ENCODE measurements at regions not wholly inside any gene's neighbourhood (a gene's known extent, or its start where the extent isn't known, plus 50 kb on each side); places are given as distances from the start of the nearest gene placed in this dataset.

DNA sequence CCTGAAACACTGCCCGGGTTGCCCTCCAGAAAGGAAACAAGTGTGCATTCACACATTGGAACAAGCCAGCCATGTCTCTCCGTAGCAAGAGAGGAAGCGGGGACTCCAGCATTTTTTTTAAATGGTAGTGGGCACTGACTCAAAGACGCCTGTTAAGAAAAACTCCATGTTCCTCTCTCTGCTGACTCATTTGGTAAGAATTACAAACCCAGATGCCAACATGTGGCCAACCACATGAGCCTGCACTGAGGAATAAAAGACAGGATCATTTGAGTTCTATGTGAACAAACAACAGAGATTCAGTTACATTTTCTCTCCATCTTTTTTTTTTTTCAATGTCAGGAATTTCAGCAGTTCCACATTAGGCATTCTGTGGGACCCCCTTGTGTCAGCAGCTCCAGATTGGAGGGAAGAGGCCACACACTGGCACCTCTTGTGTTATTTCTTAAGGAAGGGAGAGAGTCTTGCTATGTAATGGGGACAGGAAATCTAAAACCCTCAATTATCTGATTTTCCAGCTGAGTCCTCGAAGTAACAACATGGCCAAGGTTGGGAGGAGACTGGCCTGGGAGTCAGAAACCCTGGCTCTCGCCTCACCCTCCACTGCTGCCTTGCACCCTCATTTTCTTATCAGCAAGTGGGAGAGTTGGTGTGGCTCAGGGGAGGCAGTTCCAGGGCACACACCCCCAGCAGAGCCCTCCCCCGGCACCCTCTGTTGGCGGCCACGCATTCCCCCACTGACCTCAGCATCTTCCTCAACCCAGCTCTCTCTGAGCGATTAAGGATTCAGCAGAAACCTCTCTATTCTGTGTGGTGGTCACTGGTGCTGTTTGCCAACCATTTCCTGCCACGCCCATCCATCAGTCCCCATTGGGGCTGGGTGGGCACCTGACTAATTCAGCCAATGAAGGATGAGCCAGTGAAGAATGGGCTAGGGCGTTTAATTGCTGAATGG, 173.0 kb downstream of the FOXL1 start:
- H3K4me2 ChIP-seq (ENCODE audit: insufficient read depth, low read length, poor library complexity, severe bottlenecking): no peak overlapping the region
- H2AK5ac ChIP-seq (ENCODE audit: low read depth, low read length): peak overlapping the region; percentile 54
- no peak overlapping the region for H2BK15ac ChIP-seq (ENCODE audit: low read length)
- H3K79me1 ChIP-seq (ENCODE audit: low read depth, low read length): no peaks in the 10 kb centered on the region
- H3K18ac ChIP-seq (ENCODE audit: low read length): no peak overlapping the region
- H3K9me3 ChIP-seq (replicated peaks in 1 of 2; ENCODE audit: control insufficient read depth in 2 of 2, insufficient read depth in 1 of 2, low read depth in 1 of 2, low read length in 2 of 2): no peaks in the 10 kb centered on the region
- H4K91ac ChIP-seq (ENCODE audit: low read depth, low read length, poor library complexity): no peak overlapping the region
- H3K23ac ChIP-seq (ENCODE audit: low read depth, low read length, poor library complexity): no peak overlapping the region
- peak overlapping the region; percentile 18 for H2BK12ac ChIP-seq (ENCODE audit: low read length)
- H4K8ac ChIP-seq (ENCODE audit: low read depth, low read length): no peak overlapping the region
- no peak overlapping the region for H3K27ac ChIP-seq (replicated peaks; ENCODE audit: low read length)
- H3K4me3 ChIP-seq (ENCODE audit: low read length in 2 of 2): no peak overlapping the region
- no CpG with 5 or more reads among the region's 12 CpGs for WGBS, 2 donors (ENCODE audit: extremely low coverage in 2 of 2, insufficient read length in 2 of 2, insufficient replicate concordance in 1 of 2)
- H3K4me1 ChIP-seq (ENCODE audit: control insufficient read depth in 2 of 2, insufficient read depth in 1 of 2, low read depth in 1 of 2, low read length in 2 of 2): peaks cover 0 to 4% of the 10 kb centered on the region in 2 donors
- no peaks in the 10 kb centered on the region for H3K36me3 ChIP-seq (replicated peaks in 1 of 2; ENCODE audit: control insufficient read depth in 2 of 2, insufficient read depth in 2 of 2, low read length in 2 of 2)
- peak overlapping the region; percentile 32 for H3K14ac ChIP-seq (ENCODE audit: low read length)
- no peak overlapping the region for H2BK120ac ChIP-seq (ENCODE audit: low read depth, low read length)
- no peak for DNase-seq (ENCODE audit: low spot score)
- no peak overlapping the region for H2BK5ac ChIP-seq (ENCODE audit: low read length)
- H3K27me3 ChIP-seq (ENCODE audit: control insufficient read depth in 3 of 3, insufficient read depth in 3 of 3, low read depth in 1 of 3, low read length in 3 of 3): no peaks in the 10 kb centered on the region
- no peak overlapping the region for H3K4ac ChIP-seq (ENCODE audit: low read length)
- no peak overlapping the region for H2AFZ ChIP-seq (ENCODE audit: low read length)
- no peak overlapping the region for H3K9ac ChIP-seq (ENCODE audit: low read depth, low read length, poor library complexity)

DNA sequence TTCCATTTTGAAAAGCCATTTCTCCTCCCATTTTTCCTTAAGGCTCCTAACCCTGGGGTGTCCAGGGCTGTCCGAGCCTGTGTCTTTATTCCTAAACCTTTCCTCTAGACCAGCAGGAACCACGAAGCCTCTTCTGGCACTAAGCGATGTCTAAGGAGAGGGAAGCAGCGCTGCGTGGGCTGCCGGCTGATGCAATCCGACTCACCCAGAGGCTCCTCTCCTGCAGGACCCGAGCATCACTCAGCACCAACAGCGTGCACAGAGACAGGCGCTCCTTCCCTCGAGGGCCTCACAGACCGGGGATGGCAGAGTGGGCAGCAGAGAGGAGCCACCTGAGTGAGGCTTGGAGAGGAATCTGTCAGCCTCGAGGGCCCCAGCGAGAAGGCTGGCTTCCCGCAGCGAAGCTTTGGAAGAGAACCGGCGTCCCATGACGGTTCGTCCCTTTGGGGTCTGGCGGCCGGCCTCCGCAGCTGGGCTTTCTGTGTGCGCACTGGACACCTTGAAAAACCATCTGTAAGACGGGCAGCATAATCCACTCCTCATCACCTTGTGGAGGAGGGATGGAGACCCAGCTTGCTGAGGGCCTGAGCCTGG, 174.3 kb downstream of the FOXL1 start:
- H3K18ac ChIP-seq (ENCODE audit: low read length): peak overlapping the region; percentile 53

DNA sequence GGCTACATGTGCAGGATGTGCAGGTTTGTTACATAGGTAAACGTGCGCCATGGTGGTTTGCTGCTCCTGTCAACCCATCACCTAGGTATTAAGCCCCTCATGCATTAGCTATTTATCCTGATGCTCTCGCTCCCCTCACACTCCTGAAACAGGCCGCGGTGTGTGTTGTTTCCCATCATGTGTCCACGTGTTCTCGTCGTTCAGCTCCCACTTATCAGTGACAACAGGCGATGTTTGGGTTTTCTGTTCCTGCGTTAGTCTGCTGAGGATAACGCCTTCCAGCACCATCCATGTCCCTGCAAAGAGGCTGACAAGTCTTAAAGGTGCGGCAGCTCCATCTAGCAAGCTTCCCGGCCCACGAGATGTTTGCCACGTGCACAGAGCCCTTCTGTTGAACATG, 175.1 kb downstream of the FOXL1 start:
- no peak overlapping the region for H4K91ac ChIP-seq (ENCODE audit: low read depth, low read length, poor library complexity)
- WGBS, 2 donors (ENCODE audit: extremely low coverage in 2 of 2, insufficient read length in 2 of 2, insufficient replicate concordance in 1 of 2): no CpG with 5 or more reads among the region's 15 CpGs
- H3K79me1 ChIP-seq (ENCODE audit: low read depth, low read length): no peaks in the 10 kb centered on the region
- no peak overlapping the region for H3K4me3 ChIP-seq (ENCODE audit: low read length in 2 of 2)
- no peak overlapping the region for H2AFZ ChIP-seq (ENCODE audit: low read length)
- peak overlapping the region; percentile 49 for H2BK5ac ChIP-seq (ENCODE audit: low read length)
- no peak overlapping the region for H3K9ac ChIP-seq (ENCODE audit: low read depth, low read length, poor library complexity)
- no peak overlapping the region for H3K23ac ChIP-seq (ENCODE audit: low read depth, low read length, poor library complexity)
- H3K27ac ChIP-seq (replicated peaks; ENCODE audit: low read length): no peak overlapping the region
- no peak overlapping the region for H3K14ac ChIP-seq (ENCODE audit: low read length)
- no peak overlapping the region for H2BK12ac ChIP-seq (ENCODE audit: low read length)
- H2BK15ac ChIP-seq (ENCODE audit: low read length): no peak overlapping the region
- no peaks in the 10 kb centered on the region for H3K36me3 ChIP-seq (replicated peaks in 1 of 2; ENCODE audit: control insufficient read depth in 2 of 2, insufficient read depth in 2 of 2, low read length in 2 of 2)
- peaks cover 0 to 9% of the 10 kb centered on the region in 2 donors for H3K4me1 ChIP-seq (ENCODE audit: control insufficient read depth in 2 of 2, insufficient read depth in 1 of 2, low read depth in 1 of 2, low read length in 2 of 2)
- peak overlapping the region; percentile 32 for H2AK5ac ChIP-seq (ENCODE audit: low read depth, low read length)
- no peak overlapping the region for H2BK120ac ChIP-seq (ENCODE audit: low read depth, low read length)
- H3K9me3 ChIP-seq (replicated peaks in 1 of 2; ENCODE audit: control insufficient read depth in 2 of 2, insufficient read depth in 1 of 2, low read depth in 1 of 2, low read length in 2 of 2): no peaks in the 10 kb centered on the region
- H3K4ac ChIP-seq (ENCODE audit: low read length): no peak overlapping the region
- peak overlapping the region; percentile 53 for H4K8ac ChIP-seq (ENCODE audit: low read depth, low read length)
- no peak for DNase-seq (ENCODE audit: low spot score)
- peaks cover 0 to under 1% (median 0%) of the 10 kb centered on the region in 3 experiments for H3K27me3 ChIP-seq (ENCODE audit: control insufficient read depth in 3 of 3, insufficient read depth in 3 of 3, low read depth in 1 of 3, low read length in 3 of 3)
- no peak overlapping the region for H3K4me2 ChIP-seq (ENCODE audit: insufficient read depth, low read length, poor library complexity, severe bottlenecking)
- H3K18ac ChIP-seq (ENCODE audit: low read length): peak overlapping the region; percentile 53

More for the DNA sequence above, 174.3 kb downstream of the FOXL1 start:
- Histone ChIP-seq H3K27me3 (ENCODE audit: control insufficient read depth in 3 of 3, insufficient read depth in 3 of 3, low read depth in 1 of 3, low read length in 3 of 3) (no peaks in the 10 kb centered on the region), H2BK12ac (ENCODE audit: low read length) (no peak overlapping the region), H3K9me3 (replicated peaks in 1 of 2; ENCODE audit: control insufficient read depth in 2 of 2, insufficient read depth in 1 of 2, low read depth in 1 of 2, low read length in 2 of 2) (no peaks in the 10 kb centered on the region), H2AFZ (ENCODE audit: low read length) (no peak overlapping the region), H4K91ac (ENCODE audit: low read depth, low read length, poor library complexity) (no peak overlapping the region), H3K9ac (ENCODE audit: low read depth, low read length, poor library complexity) (no peak overlapping the region), H3K23ac (ENCODE audit: low read depth, low read length, poor library complexity) (no peak overlapping the region), H3K36me3 (replicated peaks in 1 of 2; ENCODE audit: control insufficient read depth in 2 of 2, insufficient read depth in 2 of 2, low read length in 2 of 2) (no peaks in the 10 kb centered on the region), H3K4me3 (ENCODE audit: low read length in 2 of 2) (no peak overlapping the region), H3K14ac (ENCODE audit: low read length) (no peak overlapping the region), H2BK15ac (ENCODE audit: low read length) (peak overlapping the region; percentile 93), H2BK120ac (ENCODE audit: low read depth, low read length) (no peak overlapping the region), H3K4me1 (ENCODE audit: control insufficient read depth in 2 of 2, insufficient read depth in 1 of 2, low read depth in 1 of 2, low read length in 2 of 2) (peaks cover 0 to 9% of the 10 kb centered on the region in 2 donors), H3K27ac (replicated peaks; ENCODE audit: low read length) (no peak overlapping the region), H2AK5ac (ENCODE audit: low read depth, low read length) (peak overlapping the region; percentile 58), H3K79me1 (ENCODE audit: low read depth, low read length) (no peaks in the 10 kb centered on the region), H4K8ac (ENCODE audit: low read depth, low read length) (no peak overlapping the region), H2BK5ac (ENCODE audit: low read length) (peak overlapping the region; percentile 49), H3K4ac (ENCODE audit: low read length) (no peak overlapping the region), H3K4me2 (ENCODE audit: insufficient read depth, low read length, poor library complexity, severe bottlenecking) (no peak overlapping the region)
- WGBS, 2 donors (ENCODE audit: extremely low coverage in 2 of 2, insufficient read length in 2 of 2, insufficient replicate concordance in 1 of 2): no CpG with 5 or more reads among the region's 25 CpGs
- DNase-seq (ENCODE audit: low spot score): no peak

DNA sequence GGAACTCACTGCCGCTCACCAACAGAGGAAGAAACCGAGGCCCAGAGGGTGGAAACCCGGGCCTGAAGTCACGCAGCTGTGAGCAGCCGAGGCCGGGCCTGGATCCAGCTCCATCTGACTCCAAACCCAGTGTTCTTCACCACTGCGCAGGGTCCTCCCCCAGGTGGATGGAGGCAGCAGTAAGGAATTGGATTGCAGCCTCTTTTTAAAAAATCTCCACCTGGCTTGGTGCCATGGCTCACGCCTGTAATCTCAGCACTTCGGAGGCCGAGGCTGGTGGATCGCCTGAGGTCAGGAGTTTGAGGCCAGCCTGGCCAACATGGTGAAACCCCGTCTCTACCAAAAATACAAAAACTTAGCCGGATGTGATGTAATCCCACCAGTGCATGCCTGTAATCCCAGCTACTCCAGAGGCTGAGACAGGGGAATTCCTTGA, 177.2 kb downstream of the FOXL1 start:
- Histone ChIP-seq H3K4me1 (ENCODE audit: control insufficient read depth in 2 of 2, insufficient read depth in 1 of 2, low read depth in 1 of 2, low read length in 2 of 2) (peaks cover 0 to 15% of the 10 kb centered on the region in 2 donors), H3K18ac (ENCODE audit: low read length) (peak overlapping the region; percentile 65), H3K23ac (ENCODE audit: low read depth, low read length, poor library complexity) (no peak overlapping the region), H4K91ac (ENCODE audit: low read depth, low read length, poor library complexity) (no peak overlapping the region), H2AK5ac (ENCODE audit: low read depth, low read length) (peak overlapping the region; percentile 59), H3K36me3 (replicated peaks in 1 of 2; ENCODE audit: control insufficient read depth in 2 of 2, insufficient read depth in 2 of 2, low read length in 2 of 2) (no peaks in the 10 kb centered on the region), H3K27ac (replicated peaks; ENCODE audit: low read length) (no peak overlapping the region), H3K27me3 (ENCODE audit: control insufficient read depth in 3 of 3, insufficient read depth in 3 of 3, low read depth in 1 of 3, low read length in 3 of 3) (peaks cover 0 to 14% (median 0%) of the 10 kb centered on the region in 3 experiments), H3K79me1 (ENCODE audit: low read depth, low read length) (no peaks in the 10 kb centered on the region), H2BK15ac (ENCODE audit: low read length) (no peak overlapping the region), H2BK120ac (ENCODE audit: low read depth, low read length) (no peak overlapping the region), H2AFZ (ENCODE audit: low read length) (no peak overlapping the region), H3K9ac (ENCODE audit: low read depth, low read length, poor library complexity) (no peak overlapping the region), H2BK12ac (ENCODE audit: low read length) (no peak overlapping the region), H3K14ac (ENCODE audit: low read length) (no peak overlapping the region), H2BK5ac (ENCODE audit: low read length) (no peak overlapping the region), H3K9me3 (replicated peaks in 1 of 2; ENCODE audit: control insufficient read depth in 2 of 2, insufficient read depth in 1 of 2, low read depth in 1 of 2, low read length in 2 of 2) (no peaks in the 10 kb centered on the region), H4K8ac (ENCODE audit: low read depth, low read length) (no peak overlapping the region), H3K4me2 (ENCODE audit: insufficient read depth, low read length, poor library complexity, severe bottlenecking) (no peak overlapping the region), H3K4ac (ENCODE audit: low read length) (no peak overlapping the region), H3K4me3 (ENCODE audit: low read length in 2 of 2) (no peak overlapping the region)
- no CpG with 5 or more reads among the region's 13 CpGs for WGBS, 2 donors (ENCODE audit: extremely low coverage in 2 of 2, insufficient read length in 2 of 2, insufficient replicate concordance in 1 of 2)
- DNase-seq (ENCODE audit: low spot score): no peak
